Mucosa of gallbladder (tissue), 1 donor: ENCODE measurements at regions not wholly inside any gene's neighbourhood (a gene's known extent, or its start where the extent isn't known, plus 50 kb on each side); places are given as distances from the start of the nearest gene placed in this dataset.

Experiments
- DNase-seq: peaks from one replicate; pipeline ENCODE4 v3.0.0-alpha.2; 2020; ENCODE audit warnings: low spot score
- donor health status: DM: no; HTN: no; CAD: no.

DNA sequence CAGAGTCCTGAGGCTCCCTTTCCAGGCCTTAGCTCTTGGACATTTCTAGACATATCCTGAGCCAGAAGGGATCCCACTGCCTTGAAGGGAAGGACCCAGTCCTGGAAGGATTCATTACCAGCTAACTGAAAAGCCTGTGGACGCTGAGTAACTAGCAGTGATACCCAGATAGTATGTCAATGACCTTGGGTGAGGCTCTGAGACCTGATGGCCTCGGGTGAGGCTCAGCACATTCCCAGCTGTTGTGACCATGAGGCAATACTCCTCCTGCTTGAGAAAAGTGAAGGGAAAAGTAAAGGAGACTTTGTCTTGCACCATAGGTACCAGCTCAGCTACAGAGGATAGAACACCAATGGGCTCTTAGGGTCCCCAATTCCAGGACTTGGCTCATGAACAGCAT, 268.1 kb downstream of the DKK2 start:
- DNase-seq = no peak

DNA sequence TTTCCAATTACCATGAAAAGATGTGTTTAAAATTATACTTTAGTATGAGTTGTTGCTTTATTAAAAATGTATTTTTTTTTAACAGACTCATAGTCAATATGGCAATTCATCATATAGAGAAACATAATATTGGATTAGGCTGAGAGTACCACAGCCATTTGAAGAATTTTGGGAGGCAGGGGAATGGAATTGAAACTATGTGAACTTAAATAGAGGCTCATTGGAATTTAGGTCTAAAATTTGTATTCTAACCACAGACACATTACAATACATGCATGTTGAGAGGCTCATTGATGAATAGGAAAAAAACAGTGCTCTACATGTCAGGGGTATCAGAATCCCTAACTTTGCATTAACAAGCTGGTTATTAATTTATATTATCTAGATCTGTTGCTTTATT, 269.6 kb downstream of the DKK2 start:
- no peak for DNase-seq

DNA sequence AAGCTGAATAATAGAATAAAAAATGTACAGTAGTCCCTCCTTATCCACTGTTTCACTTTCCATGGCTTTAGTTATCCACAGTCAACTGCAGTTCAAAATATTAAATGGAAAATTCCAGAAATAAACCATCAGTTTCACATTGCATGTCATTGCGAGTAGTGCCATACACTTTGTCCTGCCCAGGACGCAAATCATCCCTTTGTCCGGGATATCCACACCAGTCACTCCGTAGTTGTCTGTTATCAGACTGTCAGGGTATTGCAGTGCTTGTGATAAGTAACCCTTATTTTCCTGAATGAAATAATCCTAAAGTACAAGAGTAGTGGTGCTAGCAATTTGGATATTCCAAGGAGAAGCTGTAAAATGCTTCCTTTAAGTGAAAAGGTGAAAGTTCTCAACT, 271.3 kb downstream of the DKK2 start:
- no peak for DNase-seq

DNA sequence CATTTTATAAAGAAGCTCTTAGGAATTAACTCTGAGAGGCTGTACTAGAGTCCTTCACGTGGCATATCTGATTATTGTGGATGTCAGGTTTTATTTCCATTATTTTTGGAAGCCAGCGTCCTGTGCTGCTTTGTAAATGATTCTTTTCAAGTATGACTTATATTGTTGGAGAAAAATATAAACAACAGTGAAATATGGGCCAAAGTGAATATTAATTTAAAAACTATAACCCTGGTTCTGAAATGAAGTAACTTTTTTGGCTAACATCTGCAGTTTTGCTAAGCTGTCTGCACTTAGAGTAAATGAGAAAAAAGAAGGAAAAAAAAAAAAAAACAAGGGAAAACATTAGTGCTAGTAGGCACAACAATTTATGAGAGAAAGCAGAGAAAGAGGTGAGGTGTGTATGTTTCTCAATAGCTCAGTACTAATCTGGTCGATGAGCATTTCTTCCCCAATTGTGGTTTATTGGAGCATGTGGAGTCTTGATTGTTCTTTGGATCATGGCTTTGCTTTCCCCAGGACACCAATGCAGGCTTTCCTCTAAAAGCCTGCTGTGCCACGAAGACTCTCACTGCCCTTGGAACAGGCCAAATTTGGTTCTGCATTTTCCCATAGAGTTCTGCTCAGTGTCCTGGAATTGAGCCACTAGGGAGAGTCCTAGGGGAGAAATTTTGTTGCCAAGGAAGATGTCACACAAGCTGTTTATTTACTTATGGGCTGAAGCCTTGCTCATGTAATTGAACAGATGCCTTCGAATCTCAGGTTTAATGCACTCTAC, 273.3 kb downstream of the DKK2 start:
- no peak for DNase-seq

DNA sequence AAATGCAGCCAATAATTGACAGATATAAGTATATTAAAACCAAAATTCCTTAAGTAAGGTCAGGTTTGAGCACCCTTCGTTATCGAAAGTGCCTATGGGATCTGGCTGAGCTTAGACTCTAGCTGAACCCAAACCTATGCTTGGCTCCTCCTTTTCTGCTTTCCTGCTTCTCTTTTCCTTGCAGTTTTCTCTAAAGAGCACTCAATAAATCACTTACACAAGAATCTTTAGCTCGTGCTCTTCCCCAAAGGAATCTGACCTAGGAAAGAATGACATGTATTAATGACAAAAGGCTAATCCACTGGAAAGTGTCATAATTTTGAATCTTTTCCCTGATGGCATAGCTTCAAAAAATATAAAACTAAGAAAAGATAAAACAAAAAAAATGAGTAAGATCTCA, 282.7 kb downstream of the DKK2 start:
- DNase-seq = no peak

DNA sequence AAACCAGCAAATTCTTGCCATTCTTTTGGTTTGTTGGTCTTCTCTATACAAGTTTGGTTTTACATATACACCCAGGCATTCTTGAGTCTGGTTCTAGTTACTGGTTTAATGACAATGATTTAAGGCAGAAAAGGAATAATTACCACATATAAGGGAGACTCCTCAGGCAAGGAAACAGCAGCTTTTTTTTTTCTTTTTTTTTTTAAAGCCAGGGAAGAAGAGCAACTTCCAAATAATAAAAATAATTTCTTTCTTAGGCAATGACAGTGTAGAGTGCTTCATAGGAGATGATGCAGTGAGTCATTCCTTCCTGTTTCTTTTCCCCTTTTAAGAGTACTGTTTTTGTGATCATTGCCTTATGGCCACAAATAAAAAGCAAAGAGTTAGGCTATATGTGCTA, 289.7 kb downstream of the DKK2 start:
- no peak for DNase-seq

DNA sequence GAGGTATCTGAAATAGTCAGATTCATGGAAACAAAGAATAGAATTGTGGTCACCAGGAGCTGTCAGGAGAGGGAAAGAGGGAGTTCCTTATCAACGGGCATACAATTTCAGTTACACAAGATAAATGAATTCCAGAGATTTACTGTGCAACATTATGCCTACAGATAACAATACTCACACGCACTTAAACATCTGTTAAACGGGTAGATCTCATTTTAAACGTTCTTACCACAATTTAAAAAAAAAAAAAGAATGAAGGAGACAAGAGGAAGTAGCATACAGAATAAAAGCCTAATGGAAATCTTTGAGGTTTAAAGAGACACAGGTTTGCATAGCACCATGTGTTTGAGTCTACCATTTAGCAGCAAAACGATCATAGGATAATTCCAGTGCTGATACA, 298.0 kb downstream of the DKK2 start:
- no peak for DNase-seq

DNA sequence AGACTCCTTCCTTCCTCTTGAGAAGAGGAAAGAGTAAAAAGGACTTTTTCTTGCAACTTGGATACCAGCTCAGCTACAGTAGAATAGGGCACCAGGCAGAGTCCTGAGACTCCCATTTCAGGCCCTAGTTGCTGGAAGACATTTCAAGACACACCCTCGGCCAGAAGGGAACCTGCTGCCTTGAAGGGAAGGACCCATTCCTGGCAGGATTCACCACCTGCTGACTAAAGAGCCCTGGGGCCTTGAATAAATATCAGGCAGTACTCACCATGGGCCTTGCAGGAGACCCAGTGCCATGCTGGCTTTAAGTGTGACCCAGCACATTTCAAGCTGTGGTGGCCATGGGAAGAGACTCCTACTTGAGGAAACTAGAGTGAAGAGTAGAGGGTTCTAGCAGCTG, 317.6 kb downstream of the DKK2 start:
- DNase-seq = no peak

DNA sequence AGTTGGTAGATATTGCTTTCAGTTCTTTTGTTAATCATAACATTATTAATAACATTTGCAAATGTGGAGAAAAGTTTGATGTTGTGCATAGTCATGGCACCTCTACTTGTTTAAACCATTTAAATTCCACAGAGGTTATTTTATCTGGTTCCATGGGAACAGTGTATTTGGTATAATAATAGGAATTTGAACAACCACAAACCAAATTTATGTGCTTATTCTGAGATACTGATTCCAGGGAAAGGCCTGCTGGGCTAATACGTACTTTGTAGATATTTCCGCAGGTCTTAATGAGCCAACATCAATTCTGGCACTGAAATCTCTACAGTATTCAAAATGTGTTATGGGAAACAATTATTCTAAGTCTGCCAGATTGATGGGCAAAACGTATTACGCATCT, 319.0 kb downstream of the DKK2 start:
- no peak for DNase-seq

DNA sequence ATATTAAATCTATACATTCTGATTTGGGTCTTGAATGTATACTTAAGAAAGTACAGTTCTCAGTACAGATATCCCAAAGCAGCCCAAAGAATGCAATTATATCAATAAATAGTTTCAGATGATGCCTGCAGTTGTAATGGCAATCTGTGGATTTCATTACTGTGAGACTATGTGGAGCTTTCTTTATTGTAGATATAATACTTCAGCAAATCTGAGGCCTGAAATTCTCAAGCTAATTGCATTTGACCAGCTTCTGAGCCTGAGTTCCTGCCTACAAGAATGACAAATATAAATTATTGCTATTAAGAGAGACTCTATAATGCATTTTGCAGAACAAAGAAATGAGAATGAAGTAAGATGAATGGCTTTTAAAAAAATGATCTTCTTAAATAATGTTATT, 320.3 kb downstream of the DKK2 start:
- DNase-seq = no peak

DNA sequence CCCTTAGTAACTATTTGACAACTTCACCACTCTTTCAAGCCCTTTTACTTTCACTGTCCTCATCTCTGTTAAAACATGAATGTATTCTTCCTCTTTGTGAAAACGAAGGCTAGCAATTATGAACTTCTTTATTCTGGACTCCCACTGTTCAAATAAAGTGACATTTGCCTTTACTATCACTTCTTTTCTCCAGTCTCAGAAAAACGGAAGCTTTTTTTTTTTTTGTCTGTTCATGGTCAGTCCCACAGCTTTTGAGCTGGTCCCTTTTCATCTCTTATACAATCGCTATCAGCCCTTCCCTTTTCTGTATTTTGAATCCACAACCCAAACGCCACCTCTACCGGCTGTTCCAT, 327.7 kb downstream of the DKK2 start:
- DNase-seq = no peak

DNA sequence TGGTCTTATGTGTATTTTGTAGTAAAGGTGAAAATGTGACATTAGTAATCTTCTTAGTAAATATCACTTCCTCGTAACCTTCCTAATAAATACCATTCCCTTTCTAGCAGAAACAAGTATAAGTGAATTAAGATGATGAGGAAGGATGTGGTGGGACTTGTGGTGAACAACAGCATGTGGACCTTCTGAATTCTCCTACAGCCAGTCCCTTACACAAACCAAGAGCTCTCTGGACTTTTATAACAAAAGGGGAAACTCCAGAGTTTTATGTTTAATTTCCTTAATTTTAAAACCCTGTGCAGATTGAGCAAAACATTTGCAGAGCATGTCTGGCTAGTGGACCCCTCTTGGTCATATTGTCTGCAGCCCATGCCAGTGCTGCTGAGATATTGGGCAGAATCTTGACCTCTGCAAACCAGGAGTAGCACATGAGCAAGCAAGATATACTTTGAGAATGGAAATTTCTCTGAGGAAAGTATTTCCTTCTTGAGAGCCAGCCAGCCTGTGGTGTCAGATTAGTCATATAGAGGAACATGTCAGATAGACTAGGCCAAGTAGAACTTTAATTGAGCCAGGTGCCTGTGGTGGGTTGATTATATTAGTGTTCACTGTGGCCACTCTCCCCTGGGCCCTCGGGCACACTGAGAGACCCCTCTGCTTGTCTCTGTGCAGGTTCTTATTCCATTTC, 328.2 kb downstream of the DKK2 start:
- no peak for DNase-seq

DNA sequence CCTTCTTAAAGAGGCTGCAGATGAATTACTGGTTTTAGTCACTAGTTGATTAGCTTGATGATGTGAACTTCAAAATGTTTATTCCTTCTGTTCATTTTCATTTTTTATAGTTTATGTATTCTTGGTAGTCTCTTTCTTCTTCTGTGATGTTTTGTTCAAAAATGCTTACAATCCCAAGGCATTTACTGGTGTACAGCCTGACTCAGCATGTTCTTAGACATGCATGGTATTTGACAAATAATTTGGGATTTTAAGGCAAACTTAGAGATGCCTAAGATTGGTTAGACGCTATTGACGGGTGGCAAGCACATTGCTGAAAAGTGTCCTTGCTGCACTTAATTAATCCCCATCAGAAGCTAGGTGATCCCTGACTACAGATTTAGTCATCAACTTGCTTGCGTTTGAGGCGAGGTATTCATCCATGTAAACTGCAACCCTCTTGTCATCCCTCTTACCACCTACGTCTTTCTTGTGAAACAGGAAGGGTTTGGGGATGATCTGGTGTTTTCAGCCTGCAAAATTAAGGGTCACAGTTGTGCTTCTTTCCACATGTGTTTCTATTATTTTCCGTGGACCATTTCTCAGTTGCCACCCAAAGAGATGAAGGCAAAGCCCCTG, 331.8 kb downstream of the DKK2 start:
- DNase-seq = no peak

DNA sequence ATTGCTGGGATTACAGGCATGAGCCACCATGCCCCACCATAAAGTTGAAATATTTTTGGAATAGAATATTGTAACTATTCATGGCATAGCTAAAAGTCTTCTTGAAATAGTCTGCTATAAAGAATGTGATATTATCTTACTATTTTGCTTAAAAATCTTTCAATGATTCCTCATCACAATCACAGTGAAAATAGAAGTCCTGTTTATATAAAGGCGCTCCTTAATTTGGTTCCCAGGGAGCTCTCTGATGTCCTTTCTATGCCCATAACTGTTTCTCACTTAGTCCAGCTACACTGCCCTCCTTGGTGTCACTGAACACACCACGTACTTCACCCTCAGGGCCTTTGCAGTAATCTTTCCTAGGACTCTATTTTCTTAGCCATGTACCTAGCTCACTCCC, 331.7 kb upstream of the GIMD1 start:
- DNase-seq = no peak

DNA sequence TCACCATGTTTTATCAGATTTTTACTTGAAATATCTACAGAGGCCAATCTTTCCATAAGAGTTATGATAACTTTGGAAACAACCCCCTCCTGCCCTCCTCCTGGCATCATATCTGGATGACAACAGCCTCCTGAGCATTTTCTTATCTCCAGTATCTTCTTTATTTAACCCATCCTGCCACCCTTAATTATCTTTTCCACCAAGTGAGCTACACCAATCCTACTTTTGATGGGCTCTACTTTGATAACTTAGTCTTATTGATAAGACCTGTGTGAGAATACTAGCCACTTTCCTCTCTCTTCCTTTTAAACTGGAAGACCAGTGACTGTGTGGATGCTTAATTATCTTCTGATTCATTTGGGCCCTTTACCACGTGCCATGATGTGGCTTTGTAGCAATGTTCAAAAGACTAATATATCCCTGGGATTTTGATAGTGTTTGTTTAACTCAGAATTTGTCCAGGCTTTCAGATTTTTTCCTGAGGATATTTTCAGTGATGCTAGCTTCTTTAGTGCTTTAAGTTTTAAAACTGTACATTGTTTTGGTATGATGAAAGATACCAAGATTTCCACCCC, 330.1 kb upstream of the GIMD1 start:
- no peak for DNase-seq

DNA sequence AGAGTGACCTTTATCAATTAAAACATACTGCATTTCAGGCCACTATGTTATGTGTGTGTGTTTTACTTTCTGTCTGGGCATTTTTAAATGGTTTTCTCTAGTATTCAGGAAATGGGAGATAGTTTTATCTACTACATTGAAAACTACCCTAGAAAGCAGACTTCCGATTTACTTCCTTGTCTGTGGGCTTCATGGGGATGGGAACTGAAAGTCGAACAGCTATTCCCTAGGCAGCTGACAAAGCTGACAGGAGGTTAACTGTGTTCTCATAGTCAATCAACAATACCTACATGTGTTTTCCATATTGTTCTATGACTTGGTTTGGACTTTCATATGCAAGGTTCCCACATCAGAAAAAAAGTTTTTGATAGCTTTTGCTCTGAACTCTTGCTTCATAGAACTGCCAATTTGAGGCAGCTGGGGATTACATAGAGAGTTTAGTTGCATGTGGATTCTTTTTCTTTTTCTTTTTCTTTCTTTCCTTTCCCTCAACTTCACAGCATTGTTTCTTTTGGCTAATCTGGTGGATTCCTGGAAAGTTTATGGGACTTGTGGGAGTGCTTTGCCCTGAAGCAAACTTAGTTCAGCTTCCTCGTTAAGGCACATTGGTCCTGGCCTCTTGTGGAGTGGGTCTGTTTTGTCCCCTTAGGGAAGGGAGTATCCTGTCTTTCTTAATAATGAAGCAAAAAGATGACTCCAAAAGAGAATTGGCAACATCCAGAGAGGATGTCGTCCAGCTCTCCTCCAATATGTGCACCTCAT, 327.1 kb upstream of the GIMD1 start:
- no peak for DNase-seq

DNA sequence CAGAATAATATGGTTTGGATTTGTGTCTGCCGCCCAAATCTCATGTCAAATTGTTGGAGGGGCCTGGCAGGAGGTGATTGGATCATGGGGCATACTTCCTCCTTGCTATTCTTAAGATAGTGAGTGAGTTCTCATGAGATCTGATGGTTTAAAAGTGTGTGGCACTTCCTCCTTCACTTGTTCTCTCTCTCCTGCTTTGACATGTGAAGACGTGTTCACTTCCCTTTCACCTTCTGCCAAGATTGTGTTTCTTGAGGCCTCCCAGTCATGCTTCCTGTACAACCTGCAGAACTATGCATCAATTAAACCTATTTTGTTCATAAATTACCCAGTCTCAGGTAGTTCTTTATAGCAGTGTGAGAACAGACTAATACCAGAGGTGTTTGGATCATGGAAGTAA, 325.7 kb upstream of the GIMD1 start:
- no peak for DNase-seq

DNA sequence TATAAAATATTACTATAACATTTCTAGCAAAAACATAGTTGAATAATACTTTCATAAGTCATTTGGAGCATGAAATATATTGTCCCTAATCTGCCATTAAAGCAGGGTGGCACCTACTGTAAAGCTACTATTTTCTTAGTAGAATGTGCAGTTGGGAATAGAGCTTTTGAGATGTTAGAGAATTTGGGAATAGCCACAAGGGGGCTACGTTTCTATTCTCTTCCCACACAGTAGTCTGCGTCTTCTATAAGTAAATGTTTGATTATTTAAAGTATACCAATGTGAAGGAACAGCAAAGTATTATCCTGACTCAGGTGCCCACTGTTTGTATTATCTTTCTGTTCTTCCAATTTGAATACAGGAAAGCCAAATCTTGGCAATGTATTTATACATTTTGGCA, 323.2 kb upstream of the GIMD1 start:
- no peak for DNase-seq

DNA sequence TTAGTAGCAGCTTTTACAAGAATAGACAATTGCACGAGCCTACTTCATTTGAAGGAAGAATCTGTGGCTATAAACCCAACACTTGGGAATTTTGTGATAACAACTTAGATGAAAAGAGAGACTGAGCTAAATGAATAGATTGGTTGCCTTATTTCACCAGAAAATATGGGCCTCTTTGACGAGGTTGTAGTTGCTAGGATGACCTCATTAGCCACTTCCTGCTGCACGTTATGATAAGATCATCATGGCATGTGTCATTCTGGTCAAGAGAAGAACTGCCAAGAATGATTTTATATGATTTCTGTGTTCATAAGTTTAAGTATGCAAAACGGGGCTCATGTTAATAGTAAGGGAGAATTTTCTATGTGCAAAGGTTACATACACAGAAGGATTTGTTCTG, 321.9 kb upstream of the GIMD1 start:
- DNase-seq = no peak

DNA sequence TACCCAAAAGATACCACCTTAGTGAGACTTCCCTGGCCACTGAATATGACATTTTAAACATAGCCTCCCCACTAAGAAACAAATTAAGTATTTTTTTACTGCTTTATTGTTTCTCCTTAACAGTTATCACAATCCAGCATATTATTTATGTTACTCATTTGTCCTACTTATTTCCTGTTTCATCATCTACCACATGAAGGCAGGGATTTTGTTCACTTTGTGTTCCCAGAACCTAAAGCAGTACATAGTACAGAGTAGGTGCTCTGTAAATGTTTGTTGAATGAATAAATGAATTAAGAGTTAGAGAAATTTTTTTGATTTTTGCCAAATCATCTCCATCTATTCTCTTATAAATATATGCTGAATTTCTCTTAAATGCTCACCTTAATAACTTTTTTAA, 318.4 kb upstream of the GIMD1 start:
- no peak for DNase-seq

DNA sequence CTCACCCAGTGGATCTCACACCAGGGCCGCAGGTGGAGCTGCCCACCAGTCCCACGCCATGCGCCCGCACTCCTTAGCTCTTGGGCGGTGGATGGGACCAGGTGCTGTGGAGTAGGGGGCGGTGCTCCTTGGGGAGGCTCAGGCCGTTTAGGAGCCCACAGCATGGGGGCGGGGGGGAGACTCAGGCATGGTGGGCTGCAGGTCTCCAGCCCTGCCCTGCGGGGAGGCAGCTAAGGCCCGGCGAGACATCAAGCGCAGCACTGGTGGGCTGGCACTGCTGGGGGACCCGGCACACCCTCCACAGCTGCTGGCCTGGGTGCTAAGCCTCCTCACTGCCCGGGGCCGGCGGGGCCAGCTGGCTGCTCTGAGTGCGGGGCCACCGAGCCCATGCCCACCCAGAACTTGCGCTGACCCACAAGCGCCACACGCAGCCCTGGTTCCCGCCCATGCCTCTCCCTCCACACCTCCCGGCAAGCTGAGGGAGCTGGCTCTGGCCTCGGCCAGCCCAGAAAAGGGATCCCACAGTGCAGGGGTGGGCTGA, 312.9 kb upstream of the GIMD1 start:
- DNase-seq = no peak

DNA sequence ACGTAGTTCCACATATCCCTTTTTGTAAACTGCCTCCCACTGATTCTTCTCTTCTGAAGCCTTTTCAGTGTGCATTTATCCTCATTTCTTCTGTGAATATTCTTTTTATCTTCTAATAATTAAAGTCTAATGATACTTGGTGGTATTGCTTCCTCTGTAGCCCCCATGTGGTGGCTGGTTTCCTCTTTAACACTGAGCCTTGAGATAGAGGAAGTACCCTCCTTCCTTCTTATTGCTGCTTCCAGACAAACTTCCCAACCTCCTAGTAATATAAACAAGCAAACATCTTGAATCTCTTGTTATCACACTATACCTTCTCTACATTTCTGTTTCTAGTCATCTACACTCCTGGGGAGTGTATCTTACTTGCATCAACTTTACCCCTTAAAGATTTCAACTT, 310.5 kb upstream of the GIMD1 start:
- no peak for DNase-seq
